ENCODE measurements at regions not wholly inside any gene's neighbourhood (a gene's known extent, or its start where the extent isn't known, plus 50 kb on each side); places are given as distances from the start of the nearest gene placed in this dataset.

- H3K36me3 Mint-ChIP-seq (ENCODE audit: insufficient read depth) = no peaks in the 10 kb centered on the region
- H3K4me1 Mint-ChIP-seq = no peaks in the 10 kb centered on the region
- no peak for DNase-seq (ENCODE audit: low spot score in 2 of 2)
- H3K27me3 Mint-ChIP-seq = no peaks in the 10 kb centered on the region
- no peak overlapping the region for H3K27ac Mint-ChIP-seq (ENCODE audit: low read depth)
- no peak overlapping the region for H3K4me3 Mint-ChIP-seq
- H3K9me3 Mint-ChIP-seq = peaks cover 22% of the 10 kb centered on the region
- ATAC-seq (replicated peaks; ENCODE audit: extremely low read depth, poor library complexity, severe bottlenecking) = no peak
Observed at GRCh38 chr18:42617221-42617620, 498.3 kb downstream of the RIT2 start.

DNA sequence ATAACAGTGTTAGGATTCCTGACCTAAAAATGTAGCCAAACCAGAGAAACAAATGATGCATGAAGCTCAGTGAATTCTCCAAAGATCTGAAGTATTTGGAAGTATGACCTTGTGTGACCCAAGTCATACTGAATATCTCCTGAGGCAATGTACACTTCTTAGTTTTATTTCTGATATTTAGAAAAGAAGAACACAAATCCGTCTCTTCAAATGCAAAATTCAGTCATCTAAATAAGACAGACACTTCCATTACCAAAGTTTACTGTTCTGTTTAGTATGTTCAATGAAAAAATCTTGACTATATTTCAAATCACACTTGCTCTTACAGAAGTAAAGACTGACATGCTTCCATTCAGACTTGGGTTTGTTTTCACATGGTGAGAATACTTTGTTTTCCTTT is 495.7 kb downstream of the RIT2 start:
- H3K27ac Mint-ChIP-seq (ENCODE audit: low read depth) = no peak overlapping the region
- ATAC-seq (replicated peaks; ENCODE audit: extremely low read depth, poor library complexity, severe bottlenecking) (no peak), DNase-seq (ENCODE audit: low spot score in 2 of 2) (no peak)
- no peaks in the 10 kb centered on the region for H3K27me3 Mint-ChIP-seq
- no peak overlapping the region for H3K4me3 Mint-ChIP-seq
- H3K9me3 Mint-ChIP-seq = peaks cover 23% of the 10 kb centered on the region
- no peaks in the 10 kb centered on the region for H3K4me1 Mint-ChIP-seq
- no peaks in the 10 kb centered on the region for H3K36me3 Mint-ChIP-seq (ENCODE audit: insufficient read depth)

DNA sequence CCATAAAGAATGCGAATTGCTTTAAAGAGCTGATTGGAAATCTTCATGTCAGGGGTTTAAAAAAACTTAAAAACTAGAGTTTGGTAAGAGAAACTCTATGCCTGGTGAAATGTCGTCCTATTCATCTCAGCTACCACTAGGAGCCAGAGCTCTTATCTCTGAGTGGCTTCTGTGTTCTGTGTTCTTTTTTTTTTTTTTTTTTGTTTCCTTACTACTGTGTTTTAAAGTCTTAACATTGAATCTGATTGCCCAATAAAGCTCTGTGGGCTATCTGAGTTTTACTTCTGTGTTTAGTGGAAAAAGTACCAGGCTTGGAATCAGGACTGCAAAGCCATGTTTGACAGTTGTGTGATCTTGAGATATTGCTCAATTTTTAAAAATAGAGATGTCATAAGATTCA is 494.8 kb downstream of the RIT2 start:
- no peak for ATAC-seq (replicated peaks; ENCODE audit: extremely low read depth, poor library complexity, severe bottlenecking)
- H3K27me3 Mint-ChIP-seq = no peaks in the 10 kb centered on the region

DNA sequence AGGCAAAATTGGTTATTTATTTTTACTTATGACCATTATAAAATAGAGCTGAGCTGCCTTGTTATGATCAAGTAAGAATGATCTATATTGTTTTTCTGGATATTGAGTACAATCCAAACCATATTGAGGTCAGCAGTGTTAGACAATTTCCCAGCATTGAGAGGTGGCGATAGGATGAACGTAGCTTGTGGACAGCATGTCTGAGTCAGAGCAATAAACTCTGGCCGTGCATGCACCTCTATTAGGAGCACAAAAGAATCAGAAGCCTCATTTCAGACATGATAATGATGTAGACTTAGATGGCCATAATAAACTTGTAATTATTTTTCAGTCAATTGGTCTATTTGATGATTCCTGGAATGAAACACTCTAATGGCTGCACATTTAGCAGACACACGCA is 491.6 kb downstream of the RIT2 start:
- peaks cover 17% of the 10 kb centered on the region for H3K9me3 Mint-ChIP-seq
- no peak overlapping the region for H3K27ac Mint-ChIP-seq (ENCODE audit: low read depth)

More for the DNA sequence above, 494.8 kb downstream of the RIT2 start:
- H3K4me1 Mint-ChIP-seq = no peaks in the 10 kb centered on the region
- H3K4me3 Mint-ChIP-seq = no peak overlapping the region
- no peak for DNase-seq (ENCODE audit: low spot score in 2 of 2)
- H3K27ac Mint-ChIP-seq (ENCODE audit: low read depth) = no peak overlapping the region
- H3K9me3 Mint-ChIP-seq = peaks cover 26% of the 10 kb centered on the region
- H3K36me3 Mint-ChIP-seq (ENCODE audit: insufficient read depth) = no peaks in the 10 kb centered on the region

GRCh38 chr18:42632801-42633200 is 482.7 kb downstream of the RIT2 start:
- Mint-ChIP-seq H3K27ac (ENCODE audit: low read depth) (no peak overlapping the region), H3K9me3 (peaks cover 22% of the 10 kb centered on the region)
- no peak for DNase-seq (ENCODE audit: low spot score in 2 of 2)

More for the DNA sequence above, 491.6 kb downstream of the RIT2 start:
- H3K4me1 Mint-ChIP-seq = no peaks in the 10 kb centered on the region
- H3K4me3 Mint-ChIP-seq = no peak overlapping the region
- no peaks in the 10 kb centered on the region for H3K27me3 Mint-ChIP-seq
- ATAC-seq (replicated peaks; ENCODE audit: extremely low read depth, poor library complexity, severe bottlenecking) = no peak
- DNase-seq (ENCODE audit: low spot score in 2 of 2) = no peak
- H3K36me3 Mint-ChIP-seq (ENCODE audit: insufficient read depth) = no peaks in the 10 kb centered on the region

DNA sequence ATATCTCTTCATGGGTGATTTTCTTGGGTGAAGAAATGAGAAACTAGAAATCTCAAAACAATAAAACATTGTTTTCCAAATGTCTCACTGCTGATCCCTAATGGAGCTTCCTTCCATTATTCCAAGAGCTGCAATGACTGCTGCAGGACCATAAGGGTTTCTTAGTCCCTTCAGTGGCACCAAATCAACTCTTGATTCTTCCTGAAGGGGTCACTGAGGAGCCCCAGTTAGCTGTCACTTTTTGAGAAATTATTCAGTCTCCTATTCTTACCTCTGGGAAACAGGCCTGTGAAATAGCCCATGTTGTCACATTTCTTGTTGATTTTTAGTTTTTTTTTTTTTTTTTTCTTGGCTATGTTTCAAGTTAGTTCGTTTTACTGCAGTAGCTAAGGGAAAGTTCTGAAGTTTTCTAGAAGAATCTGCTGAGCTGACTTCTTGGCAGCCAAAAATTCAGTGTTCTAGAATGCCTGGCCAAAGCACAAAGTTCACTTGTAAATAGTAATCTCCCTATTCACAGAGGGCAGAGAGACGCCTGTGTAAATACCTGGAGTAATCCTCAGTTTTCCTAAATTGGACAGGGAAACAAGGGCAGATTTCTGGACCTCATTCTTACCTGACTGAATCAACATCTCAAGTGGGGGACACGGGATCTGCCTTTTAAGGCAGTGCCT is 480.0 kb downstream of the RIT2 start:
- no peaks in the 10 kb centered on the region for H3K36me3 Mint-ChIP-seq (ENCODE audit: insufficient read depth)
- H3K9me3 Mint-ChIP-seq = peaks cover 30% of the 10 kb centered on the region
- H3K27ac Mint-ChIP-seq (ENCODE audit: low read depth) = no peak overlapping the region
- ATAC-seq (replicated peaks; ENCODE audit: extremely low read depth, poor library complexity, severe bottlenecking) (no peak), DNase-seq (ENCODE audit: low spot score in 2 of 2) (no peak)
- no peaks in the 10 kb centered on the region for H3K4me1 Mint-ChIP-seq
- no peak overlapping the region for H3K4me3 Mint-ChIP-seq
- H3K27me3 Mint-ChIP-seq = no peaks in the 10 kb centered on the region

More at GRCh38 chr18:42632801-42633200, 482.7 kb downstream of the RIT2 start:
- H3K4me3 Mint-ChIP-seq = no peak overlapping the region
- H3K4me1 Mint-ChIP-seq = no peaks in the 10 kb centered on the region
- H3K27me3 Mint-ChIP-seq = no peaks in the 10 kb centered on the region
- ATAC-seq (replicated peaks; ENCODE audit: extremely low read depth, poor library complexity, severe bottlenecking) = no peak
- no peaks in the 10 kb centered on the region for H3K36me3 Mint-ChIP-seq (ENCODE audit: insufficient read depth)

- Mint-ChIP-seq H3K36me3 (ENCODE audit: insufficient read depth) (no peaks in the 10 kb centered on the region), H3K4me1 (no peaks in the 10 kb centered on the region), H3K27ac (ENCODE audit: low read depth) (no peak overlapping the region), H3K4me3 (no peak overlapping the region), H3K27me3 (no peaks in the 10 kb centered on the region), H3K9me3 (peaks cover 27% of the 10 kb centered on the region)
- no peak for DNase-seq (ENCODE audit: low spot score in 2 of 2)
- ATAC-seq (replicated peaks; ENCODE audit: extremely low read depth, poor library complexity, severe bottlenecking) = no peak
Observed at GRCh38 chr18:42636309-42636708, 479.2 kb downstream of the RIT2 start.

- Mint-ChIP-seq H3K27ac (ENCODE audit: low read depth) (no peak overlapping the region), H3K36me3 (ENCODE audit: insufficient read depth) (no peaks in the 10 kb centered on the region), H3K27me3 (no peaks in the 10 kb centered on the region), H3K4me3 (no peak overlapping the region), H3K4me1 (no peaks in the 10 kb centered on the region), H3K9me3 (peaks cover 23% of the 10 kb centered on the region)
- ATAC-seq (replicated peaks; ENCODE audit: extremely low read depth, poor library complexity, severe bottlenecking) (no peak), DNase-seq (ENCODE audit: low spot score in 2 of 2) (no peak)
Observed at GRCh38 chr18:42640160-42640559, 475.3 kb downstream of the RIT2 start.

DNA sequence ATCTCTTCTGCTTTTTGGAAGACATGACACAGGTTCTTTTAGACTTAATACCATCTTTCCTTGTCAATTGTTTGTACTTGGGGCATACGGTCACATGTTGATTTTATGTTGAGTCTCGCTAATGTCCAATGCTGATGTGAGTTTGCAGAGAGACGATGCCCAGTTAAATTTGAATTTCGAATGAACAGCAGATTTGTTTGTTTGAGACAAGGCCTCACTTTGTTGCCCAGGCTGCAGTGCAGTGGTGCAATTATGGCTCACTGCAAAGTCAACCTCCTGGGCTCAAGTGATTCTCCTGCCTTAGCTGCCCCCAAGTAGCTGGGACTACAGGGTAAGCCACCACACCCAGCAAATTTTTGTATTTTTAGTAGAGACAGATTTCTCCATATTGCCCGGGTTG is 473.5 kb downstream of the RIT2 start:
- Mint-ChIP-seq H3K4me3 (no peak overlapping the region), H3K9me3 (peaks cover 24% of the 10 kb centered on the region), H3K27me3 (no peaks in the 10 kb centered on the region), H3K4me1 (no peaks in the 10 kb centered on the region), H3K36me3 (ENCODE audit: insufficient read depth) (no peaks in the 10 kb centered on the region), H3K27ac (ENCODE audit: low read depth) (no peak overlapping the region)
- DNase-seq (ENCODE audit: low spot score in 2 of 2) (no peak), ATAC-seq (replicated peaks; ENCODE audit: extremely low read depth, poor library complexity, severe bottlenecking) (no peak)

DNA sequence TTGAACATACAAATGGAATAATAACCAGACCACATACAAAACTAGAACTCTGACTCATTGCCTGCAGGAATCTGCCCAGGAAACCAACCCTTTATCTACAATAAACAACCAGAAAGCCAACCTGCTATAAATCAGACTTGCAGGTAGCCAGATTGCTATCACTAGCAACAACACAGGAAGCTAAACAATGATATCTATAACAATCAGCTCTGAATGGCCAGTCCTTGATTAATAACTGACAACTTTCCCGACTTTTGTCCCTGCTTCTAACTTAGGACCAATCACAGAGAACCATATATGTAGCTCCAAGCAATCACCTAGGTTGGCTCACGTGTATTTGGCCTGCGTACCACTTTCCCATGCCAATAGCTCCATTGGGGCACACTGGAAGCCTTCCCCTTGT is 470.8 kb downstream of the RIT2 start:
- no peak overlapping the region for H3K4me3 Mint-ChIP-seq

DNA sequence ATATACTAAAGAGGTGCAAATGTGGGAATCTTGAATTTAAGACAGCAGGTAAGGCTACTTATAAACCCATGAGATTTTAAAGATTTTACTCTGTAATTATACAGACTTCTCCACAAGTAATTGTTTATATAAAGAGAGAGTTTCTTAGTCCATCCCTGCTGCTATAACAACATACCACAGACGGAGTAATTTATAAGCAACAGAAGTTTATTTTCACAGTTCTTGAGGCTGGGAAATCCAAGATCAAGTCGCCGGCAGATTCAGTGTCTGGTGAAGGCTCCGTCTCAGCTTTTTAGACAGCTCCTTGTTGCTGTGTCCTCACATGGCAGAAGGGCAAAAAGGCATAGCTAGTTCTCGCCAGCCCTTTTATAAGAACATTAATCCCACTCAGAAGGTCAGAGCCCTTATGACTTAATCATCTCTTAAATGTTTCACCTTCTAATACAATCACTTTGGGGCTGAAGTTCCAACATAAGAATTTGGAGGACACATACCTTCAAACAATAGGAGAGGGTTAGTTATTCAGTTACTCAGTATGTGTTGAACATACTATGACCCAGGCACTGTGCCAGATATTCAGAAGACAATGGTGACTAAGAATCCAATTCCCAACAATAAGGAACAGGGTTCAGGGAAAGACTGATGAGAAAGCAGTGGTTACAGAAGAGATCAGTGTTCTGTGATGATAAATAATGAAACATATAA is 466.0 kb downstream of the RIT2 start:
- Mint-ChIP-seq H3K4me1 (no peaks in the 10 kb centered on the region), H3K9me3 (peaks cover 18% of the 10 kb centered on the region)
- no peak for ATAC-seq (replicated peaks; ENCODE audit: extremely low read depth, poor library complexity, severe bottlenecking)

More for the DNA sequence above, 470.8 kb downstream of the RIT2 start:
- no peaks in the 10 kb centered on the region for H3K4me1 Mint-ChIP-seq
- DNase-seq (ENCODE audit: low spot score in 2 of 2) = no peak
- no peaks in the 10 kb centered on the region for H3K36me3 Mint-ChIP-seq (ENCODE audit: insufficient read depth)
- H3K27me3 Mint-ChIP-seq = no peaks in the 10 kb centered on the region
- H3K9me3 Mint-ChIP-seq = peaks cover 20% of the 10 kb centered on the region
- no peak for ATAC-seq (replicated peaks; ENCODE audit: extremely low read depth, poor library complexity, severe bottlenecking)
- no peak overlapping the region for H3K27ac Mint-ChIP-seq (ENCODE audit: low read depth)

DNA sequence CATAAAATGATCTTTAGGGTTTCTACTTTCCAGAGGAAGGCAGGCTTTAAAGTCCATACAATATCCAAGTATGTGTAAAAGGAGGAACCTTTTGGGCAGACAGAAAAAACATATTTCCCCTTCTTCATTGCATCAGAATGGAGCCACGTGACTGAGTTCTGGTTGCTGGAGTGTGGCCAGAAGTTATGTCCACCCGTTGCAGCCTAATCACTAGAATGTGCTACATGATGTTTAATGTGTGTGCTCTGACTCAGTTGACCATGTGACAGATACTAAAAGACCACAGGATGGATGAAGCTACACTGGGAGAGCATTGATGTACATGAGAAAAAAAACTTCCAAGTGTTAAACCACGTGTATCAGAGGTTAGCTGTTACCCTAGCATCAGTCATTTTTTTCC is 460.9 kb downstream of the RIT2 start:
- H3K27me3 Mint-ChIP-seq = no peaks in the 10 kb centered on the region
- DNase-seq (ENCODE audit: low spot score in 2 of 2) (no peak), ATAC-seq (replicated peaks; ENCODE audit: extremely low read depth, poor library complexity, severe bottlenecking) (no peak)
- no peaks in the 10 kb centered on the region for H3K36me3 Mint-ChIP-seq (ENCODE audit: insufficient read depth)
- no peak overlapping the region for H3K4me3 Mint-ChIP-seq
- H3K9me3 Mint-ChIP-seq = peaks cover 18% of the 10 kb centered on the region
- no peak overlapping the region for H3K27ac Mint-ChIP-seq (ENCODE audit: low read depth)
- H3K4me1 Mint-ChIP-seq = no peaks in the 10 kb centered on the region

More for the DNA sequence above, 466.0 kb downstream of the RIT2 start:
- Mint-ChIP-seq H3K36me3 (ENCODE audit: insufficient read depth) (no peaks in the 10 kb centered on the region), H3K4me3 (no peak overlapping the region), H3K27ac (ENCODE audit: low read depth) (no peak overlapping the region), H3K27me3 (no peaks in the 10 kb centered on the region)
- DNase-seq (ENCODE audit: low spot score in 2 of 2) = no peak

DNA sequence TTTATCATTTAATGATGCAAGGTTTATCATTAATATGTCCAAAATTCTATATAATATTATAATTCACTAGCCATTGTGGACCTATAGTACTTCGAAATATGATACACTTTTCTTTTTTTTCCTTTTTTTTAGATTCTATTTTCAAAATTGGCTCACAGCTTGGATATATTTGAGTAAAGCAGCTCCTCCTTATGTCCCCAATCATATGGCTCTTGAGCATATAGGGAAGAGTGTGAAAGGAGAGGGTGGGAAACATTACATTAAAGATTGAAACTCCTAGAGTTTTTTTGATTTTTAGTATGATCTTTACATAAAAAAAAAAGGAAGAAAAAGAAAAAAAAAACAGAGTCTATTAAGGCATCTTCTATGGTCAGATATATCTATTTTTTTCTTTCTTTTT is 457.9 kb downstream of the RIT2 start:
- H3K4me1 Mint-ChIP-seq = no peaks in the 10 kb centered on the region
- ATAC-seq (replicated peaks; ENCODE audit: extremely low read depth, poor library complexity, severe bottlenecking) = no peak
- H3K36me3 Mint-ChIP-seq (ENCODE audit: insufficient read depth) = no peaks in the 10 kb centered on the region
- no peak overlapping the region for H3K27ac Mint-ChIP-seq (ENCODE audit: low read depth)
- no peak overlapping the region for H3K4me3 Mint-ChIP-seq
- DNase-seq (ENCODE audit: low spot score in 2 of 2) = no peak
- H3K27me3 Mint-ChIP-seq = no peaks in the 10 kb centered on the region
- peaks cover 17% of the 10 kb centered on the region for H3K9me3 Mint-ChIP-seq

Measured in central memory CD8-positive, alpha-beta T cell (primary cell).